Stimulated activated CD4-positive, alpha-beta T cell treated with anti-CD3 and anti-CD28 coated beads, Interleukin-4, amount 100 ng/mL, for 24 hours (primary cell): ENCODE measurements at regions not wholly inside any gene's neighbourhood (a gene's known extent, or its start where the extent isn't known, plus 50 kb on each side); places are given as distances from the start of the nearest gene placed in this dataset.
"Not testable (repeated sequence)": the region's sequence is repeated elsewhere in the genome, so short reads cannot be mapped to it uniquely, and the experiment has no call there.

ENCODE experiments used
- DNase-seq: peaks from one replicate; pipeline ENCODE4 v3.0.0-alpha.2; 2020

DNA sequence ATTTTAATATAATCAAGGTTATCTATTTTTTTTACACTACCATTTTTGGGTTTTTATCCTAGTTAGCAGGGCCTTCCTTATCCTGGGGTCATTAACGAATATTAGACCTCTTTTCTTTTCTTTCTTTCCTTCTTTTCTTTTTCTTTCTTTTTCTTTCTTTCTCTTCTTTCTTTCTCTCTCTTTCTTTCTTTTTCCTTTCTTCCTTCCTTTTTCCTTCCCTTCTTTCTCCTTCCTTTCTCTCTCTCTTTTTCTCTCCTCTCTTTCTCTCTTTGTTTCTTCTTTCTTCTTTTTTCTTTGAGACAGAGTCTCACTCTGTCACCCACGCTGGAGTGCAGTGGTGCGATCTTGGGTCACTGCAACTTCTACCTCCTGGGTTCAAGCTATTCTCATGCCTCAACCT, 120.4 kb upstream of the PDE7B start:
- no peak for DNase-seq

- not testable (repeated sequence) for DNase-seq
These were observed 115.2 kb upstream of the PDE7B start for GRCh38 chr6:135736351-135736750.

DNA sequence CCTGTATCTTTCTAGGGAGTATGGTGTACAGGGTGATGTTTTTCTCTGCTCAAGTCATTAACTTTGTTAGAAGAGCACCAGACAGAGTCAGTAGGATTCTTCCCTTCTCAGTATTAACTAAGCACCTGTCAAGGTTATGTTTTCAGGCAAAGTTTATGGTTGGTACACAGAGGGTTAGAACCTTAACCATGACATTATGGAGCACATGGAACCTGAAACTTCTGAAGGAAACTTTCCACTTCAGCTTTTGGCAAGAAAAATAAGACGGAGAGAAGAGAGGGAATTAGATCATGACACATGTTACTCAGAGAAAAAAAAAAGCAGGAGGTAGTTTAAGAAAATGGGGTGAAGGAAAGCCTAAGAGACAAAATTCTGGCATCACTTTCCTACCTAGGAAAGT, 112.9 kb upstream of the PDE7B start:
- no peak for DNase-seq

DNA sequence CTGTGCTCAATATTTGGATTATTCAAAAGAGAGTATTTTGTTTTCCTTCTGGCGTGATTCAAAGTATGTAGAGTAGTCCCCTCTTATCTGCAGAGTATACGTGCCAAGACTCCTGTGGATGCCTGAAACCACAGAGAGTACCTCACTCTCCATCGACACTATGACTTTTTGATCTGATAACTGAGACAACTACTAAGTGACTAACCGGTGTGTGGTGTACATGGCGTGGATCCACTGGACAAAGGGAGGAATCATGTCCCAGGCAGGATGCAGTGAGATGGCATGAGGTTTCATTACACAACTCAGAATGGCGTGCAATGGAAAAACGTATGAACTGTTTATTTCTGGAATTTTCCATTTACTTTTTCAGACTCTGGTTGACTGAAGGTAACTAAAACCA, 112.2 kb upstream of the PDE7B start:
- DNase-seq = no peak

GRCh38 chr6:135740580-135740979, 110.9 kb upstream of the PDE7B start:
- DNase-seq = no peak

DNA sequence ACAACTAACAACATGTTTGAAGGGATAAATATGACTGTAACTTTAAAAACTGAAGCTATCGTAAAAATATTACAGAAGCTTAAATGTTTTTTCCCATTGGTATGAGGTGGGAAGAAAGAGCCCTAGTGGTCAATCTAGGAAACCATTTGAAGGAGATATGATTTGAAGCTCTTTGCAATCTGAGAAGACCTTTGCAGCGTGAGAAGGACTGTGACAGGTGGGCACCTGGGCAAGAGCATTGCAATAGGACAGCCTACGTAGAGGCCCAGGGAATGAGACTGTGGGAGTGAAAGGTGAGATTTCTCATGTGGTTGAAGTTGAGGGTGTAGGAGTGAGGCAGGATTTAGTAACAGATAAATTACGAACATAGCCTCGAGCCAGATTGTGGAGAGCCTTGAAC, 108.0 kb upstream of the PDE7B start:
- DNase-seq = no peak

GRCh38 chr6:135748189-135748588, 103.3 kb upstream of the PDE7B start:
- DNase-seq = no peak

DNA sequence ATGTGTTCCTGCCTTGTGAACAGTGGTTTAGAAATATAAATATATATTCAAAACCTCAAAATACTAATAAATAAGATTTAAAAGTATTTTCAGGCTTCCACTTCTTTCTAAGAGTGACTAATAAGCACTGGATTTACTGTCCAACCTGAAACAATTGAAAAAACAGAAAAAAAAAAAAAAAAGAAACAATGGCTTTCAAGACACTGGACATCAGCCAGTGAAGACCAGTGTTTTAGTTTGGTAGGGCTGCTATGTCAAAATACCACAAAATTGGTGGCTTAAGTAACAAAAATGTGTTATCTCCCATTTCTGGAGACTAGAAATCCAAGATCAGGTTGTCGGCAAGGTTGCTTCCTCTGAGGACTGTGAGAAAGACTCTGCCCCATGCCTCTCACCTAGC, 101.4 kb upstream of the PDE7B start:
- no peak for DNase-seq

GRCh38 chr6:135753196-135753595, 98.3 kb upstream of the PDE7B start:
- DNase-seq = no peak

DNA sequence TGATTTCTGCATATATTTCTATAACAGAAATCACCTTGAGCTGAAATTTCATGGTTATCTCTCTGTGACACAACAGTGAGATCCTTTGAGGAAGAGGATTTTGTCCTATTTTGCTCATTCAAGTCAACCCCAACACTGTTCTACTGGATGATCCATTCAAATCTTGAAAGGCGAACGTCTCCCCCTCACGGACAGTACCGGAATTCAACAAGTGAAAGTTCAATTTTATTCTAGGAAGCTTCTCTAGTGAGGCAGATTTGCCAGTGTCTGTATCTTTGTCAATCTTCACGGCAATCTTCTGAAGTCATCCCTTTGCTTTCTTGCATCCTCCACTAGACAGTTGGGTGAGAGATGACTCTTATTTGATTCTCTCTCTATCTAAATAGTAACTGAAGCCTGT, 91.7 kb upstream of the PDE7B start:
- DNase-seq = no peak

- DNase-seq = no peak
These were observed 77.5 kb upstream of the PDE7B start for GRCh38 chr6:135774006-135774405.

GRCh38 chr6:135779213-135779612, 72.3 kb upstream of the PDE7B start:
- no peak for DNase-seq

DNA sequence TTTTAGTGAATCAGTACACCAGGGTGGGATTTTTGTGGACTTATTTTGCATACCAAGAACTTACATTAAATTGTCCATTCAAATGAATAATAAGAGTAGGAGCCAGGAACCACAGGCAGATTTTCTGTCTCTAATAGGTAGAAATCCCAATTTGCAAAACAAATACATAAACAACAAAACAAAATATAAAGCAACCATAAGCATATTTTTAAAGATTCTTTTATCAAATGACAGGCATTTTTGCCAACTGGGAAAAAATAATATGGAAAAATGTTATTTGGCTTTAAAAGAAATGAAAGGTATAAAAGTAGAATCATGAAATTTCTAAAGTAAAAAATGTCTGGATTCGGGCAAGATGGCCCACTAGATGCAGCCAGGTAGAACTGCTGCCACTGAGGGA, 71.2 kb upstream of the PDE7B start:
- DNase-seq = no peak

- no peak for DNase-seq
These were observed 69.0 kb upstream of the PDE7B start for GRCh38 chr6:135782546-135782945.

- no peak for DNase-seq
These were observed 67.0 kb upstream of the PDE7B start for GRCh38 chr6:135784507-135784906.

GRCh38 chr6:135789375-135790050, 62.0 kb upstream of the PDE7B start:
- no peak for DNase-seq

DNA sequence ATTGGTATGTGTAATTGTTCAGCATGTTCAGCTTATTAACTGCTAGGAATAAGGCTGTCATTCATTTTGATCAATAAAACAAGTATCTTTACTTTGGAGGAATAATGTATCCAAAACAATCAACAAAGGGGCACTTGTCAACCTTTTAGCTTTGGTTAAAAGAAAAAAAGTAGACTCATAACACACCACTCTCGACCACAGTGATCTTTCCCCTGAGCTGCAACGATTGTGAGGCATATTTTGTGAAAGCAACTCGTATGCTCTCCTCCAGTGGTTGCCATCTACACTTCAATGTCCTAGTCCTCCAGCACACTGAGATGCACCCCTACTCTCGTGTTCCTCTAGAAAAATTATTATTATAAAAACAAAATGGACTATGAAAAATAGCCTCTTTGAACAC, 60.1 kb upstream of the PDE7B start:
- no peak for DNase-seq

- DNase-seq = no peak
These were observed 54.7 kb upstream of the PDE7B start for GRCh38 chr6:135796643-135797305.

DNA sequence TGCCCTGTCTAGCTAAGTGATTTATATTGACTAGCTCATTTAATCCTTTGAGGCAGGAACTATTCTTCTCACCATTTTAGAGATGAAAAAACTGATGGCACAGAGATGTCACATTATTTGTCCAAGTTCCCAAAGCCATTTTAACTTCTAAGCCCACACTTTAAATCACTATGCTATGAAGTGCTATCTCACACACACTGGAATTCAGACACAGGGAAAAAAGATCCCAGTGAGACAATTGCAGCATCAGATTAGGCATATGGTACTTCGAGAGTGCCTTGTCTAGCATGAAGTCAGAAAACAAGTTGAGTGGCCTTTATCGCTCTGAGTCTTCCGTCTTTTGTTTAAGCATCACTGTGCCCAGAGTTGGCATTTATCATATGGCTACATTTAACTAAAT, 54.1 kb upstream of the PDE7B start:
- no peak for DNase-seq

- DNase-seq = no peak
These were observed 52.6 kb upstream of the PDE7B start for GRCh38 chr6:135798751-135799515.
